ENCODE measurements at regions not wholly inside any gene's neighbourhood (a gene's known extent, or its start where the extent isn't known, plus 50 kb on each side); places are given as distances from the start of the nearest gene placed in this dataset.

- Mint-ChIP-seq H3K4me3 (no peak overlapping the region), H3K27me3 (ENCODE audit: insufficient read depth, low read depth, poor library complexity) (peaks cover 3% of the 10 kb centered on the region), H3K36me3 (ENCODE audit: low read depth) (no peaks in the 10 kb centered on the region; the same call in 2 of the 3 replicates), H3K9me3 (peaks cover 3% of the 10 kb centered on the region; the same call in 2 of the 3 replicates), H3K27ac (no peak overlapping the region), H3K4me1 (peaks cover 4% of the 10 kb centered on the region; the same call in 1 of the 3 replicates)
- ATAC-seq (no peak), DNase-seq (ENCODE audit: low spot score) (no peak)
- no peak overlapping the region for H3K27ac ChIP-seq (ENCODE audit: low read depth)
- no peaks in the 10 kb centered on the region for H3K27me3 ChIP-seq (ENCODE audit: insufficient read depth)
- H3K4me2 ChIP-seq, result no peak overlapping the region
- H2AFZ ChIP-seq, result no peak overlapping the region
- TF ChIP-seq, protein P1, sequence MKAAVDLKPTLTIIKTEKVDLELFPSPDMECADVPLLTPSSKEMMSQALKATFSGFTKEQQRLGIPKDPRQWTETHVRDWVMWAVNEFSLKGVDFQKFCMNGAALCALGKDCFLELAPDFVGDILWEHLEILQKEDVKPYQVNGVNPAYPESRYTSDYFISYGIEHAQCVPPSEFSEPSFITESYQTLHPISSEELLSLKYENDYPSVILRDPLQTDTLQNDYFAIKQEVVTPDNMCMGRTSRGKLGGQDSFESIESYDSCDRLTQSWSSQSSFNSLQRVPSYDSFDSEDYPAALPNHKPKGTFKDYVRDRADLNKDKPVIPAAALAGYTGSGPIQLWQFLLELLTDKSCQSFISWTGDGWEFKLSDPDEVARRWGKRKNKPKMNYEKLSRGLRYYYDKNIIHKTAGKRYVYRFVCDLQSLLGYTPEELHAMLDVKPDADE (IDR thresholded peaks at IDR 0.05), result no peak
- TF ChIP-seq CTCF (conservative IDR thresholded peaks at IDR 0.05; ENCODE audit: low read depth in 2 of 2), result no peak
- TF ChIP-seq NANOG (IDR thresholded peaks at IDR 0.05; ENCODE audit: borderline replicate concordance), result no peak
- no peak for TF ChIP-seq POLR2AphosphoS5 (IDR thresholded peaks at IDR 0.05; ENCODE audit: low read depth)
- TF ChIP-seq ZNF331 (CRISPR knock-in tag; IDR thresholded peaks at IDR 0.05; ENCODE audit: low read depth), result no peak
- TF ChIP-seq, protein P2, sequence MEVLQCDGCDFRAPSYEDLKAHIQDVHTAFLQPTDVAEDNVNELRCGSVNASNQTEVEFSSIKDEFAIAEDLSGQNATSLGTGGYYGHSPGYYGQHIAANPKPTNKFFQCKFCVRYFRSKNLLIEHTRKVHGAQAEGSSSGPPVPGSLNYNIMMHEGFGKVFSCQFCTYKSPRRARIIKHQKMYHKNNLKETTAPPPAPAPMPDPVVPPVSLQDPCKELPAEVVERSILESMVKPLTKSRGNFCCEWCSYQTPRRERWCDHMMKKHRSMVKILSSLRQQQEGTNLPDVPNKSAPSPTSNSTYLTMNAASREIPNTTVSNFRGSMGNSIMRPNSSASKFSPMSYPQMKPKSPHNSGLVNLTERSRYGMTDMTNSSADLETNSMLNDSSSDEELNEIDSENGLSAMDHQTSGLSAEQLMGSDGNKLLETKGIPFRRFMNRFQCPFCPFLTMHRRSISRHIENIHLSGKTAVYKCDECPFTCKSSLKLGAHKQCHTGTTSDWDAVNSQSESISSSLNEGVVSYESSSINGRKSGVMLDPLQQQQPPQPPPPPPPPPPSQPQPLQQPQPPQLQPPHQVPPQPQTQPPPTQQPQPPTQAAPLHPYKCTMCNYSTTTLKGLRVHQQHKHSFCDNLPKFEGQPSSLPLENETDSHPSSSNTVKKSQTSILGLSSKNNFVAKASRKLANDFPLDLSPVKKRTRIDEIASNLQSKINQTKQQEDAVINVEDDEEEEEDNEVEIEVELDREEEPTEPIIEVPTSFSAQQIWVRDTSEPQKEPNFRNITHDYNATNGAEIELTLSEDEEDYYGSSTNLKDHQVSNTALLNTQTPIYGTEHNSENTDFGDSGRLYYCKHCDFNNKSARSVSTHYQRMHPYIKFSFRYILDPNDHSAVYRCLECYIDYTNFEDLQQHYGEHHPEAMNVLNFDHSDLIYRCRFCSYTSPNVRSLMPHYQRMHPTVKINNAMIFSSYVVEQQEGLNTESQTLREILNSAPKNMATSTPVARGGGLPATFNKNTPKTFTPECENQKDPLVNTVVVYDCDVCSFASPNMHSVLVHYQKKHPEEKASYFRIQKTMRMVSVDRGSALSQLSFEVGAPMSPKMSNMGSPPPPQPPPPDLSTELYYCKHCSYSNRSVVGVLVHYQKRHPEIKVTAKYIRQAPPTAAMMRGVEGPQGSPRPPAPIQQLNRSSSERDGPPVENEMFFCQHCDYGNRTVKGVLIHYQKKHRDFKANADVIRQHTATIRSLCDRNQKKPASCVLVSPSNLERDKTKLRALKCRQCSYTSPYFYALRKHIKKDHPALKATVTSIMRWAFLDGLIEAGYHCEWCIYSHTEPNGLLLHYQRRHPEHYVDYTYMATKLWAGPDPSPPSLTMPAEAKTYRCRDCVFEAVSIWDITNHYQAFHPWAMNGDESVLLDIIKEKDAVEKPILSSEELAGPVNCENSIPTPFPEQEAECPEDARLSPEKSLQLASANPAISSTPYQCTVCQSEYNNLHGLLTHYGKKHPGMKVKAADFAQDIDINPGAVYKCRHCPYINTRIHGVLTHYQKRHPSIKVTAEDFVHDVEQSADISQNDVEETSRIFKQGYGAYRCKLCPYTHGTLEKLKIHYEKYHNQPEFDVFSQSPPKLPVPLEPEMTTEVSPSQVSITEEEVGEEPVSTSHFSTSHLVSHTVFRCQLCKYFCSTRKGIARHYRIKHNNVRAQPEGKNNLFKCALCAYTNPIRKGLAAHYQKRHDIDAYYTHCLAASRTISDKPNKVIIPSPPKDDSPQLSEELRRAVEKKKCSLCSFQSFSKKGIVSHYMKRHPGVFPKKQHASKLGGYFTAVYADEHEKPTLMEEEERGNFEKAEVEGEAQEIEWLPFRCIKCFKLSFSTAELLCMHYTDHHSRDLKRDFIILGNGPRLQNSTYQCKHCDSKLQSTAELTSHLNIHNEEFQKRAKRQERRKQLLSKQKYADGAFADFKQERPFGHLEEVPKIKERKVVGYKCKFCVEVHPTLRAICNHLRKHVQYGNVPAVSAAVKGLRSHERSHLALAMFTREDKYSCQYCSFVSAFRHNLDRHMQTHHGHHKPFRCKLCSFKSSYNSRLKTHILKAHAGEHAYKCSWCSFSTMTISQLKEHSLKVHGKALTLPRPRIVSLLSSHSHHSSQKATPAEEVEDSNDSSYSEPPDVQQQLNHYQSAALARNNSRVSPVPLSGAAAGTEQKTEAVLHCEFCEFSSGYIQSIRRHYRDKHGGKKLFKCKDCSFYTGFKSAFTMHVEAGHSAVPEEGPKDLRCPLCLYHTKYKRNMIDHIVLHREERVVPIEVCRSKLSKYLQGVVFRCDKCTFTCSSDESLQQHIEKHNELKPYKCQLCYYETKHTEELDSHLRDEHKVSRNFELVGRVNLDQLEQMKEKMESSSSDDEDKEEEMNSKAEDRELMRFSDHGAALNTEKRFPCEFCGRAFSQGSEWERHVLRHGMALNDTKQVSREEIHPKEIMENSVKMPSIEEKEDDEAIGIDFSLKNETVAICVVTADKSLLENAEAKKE (CRISPR knock-in tag; IDR thresholded peaks at IDR 0.05), result no peak
- no peak for TF ChIP-seq REST (IDR thresholded peaks at IDR 0.05; ENCODE audit: unreplicated experiment)
- TF ChIP-seq EZH2 (IDR thresholded peaks at IDR 0.05; ENCODE audit: low read depth, unreplicated experiment), result no peak
- TF ChIP-seq JUNB (IDR thresholded peaks at IDR 0.05; ENCODE audit: unreplicated experiment), result no peak
- peaks cover 4% of the 10 kb centered on the region; the same call in 1 of the 2 replicates for H3K4me1 ChIP-seq (ENCODE audit: insufficient read depth)
- no peak overlapping the region for H3K4me3 ChIP-seq
- H4K20me1 ChIP-seq (replicated peaks; ENCODE audit: insufficient read depth), result no peaks in the 10 kb centered on the region
- H3K36me3 ChIP-seq (ENCODE audit: insufficient read depth), result no peaks in the 10 kb centered on the region
- no peaks in the 10 kb centered on the region for H3K79me2 ChIP-seq (replicated peaks; ENCODE audit: insufficient read depth)
- H3K9me2 ChIP-seq (ENCODE audit: insufficient read depth), result no peaks in the 10 kb centered on the region
- no peaks in the 10 kb centered on the region for H3F3A ChIP-seq (replicated peaks; ENCODE audit: low read depth)
These were observed 1896.8 kb upstream of the CELF4 start for GRCh38 chr18:39462436-39462835.

Data from GM23338 (cell line).